Skeletal muscle satellite cell (primary cell): ENCODE measurements at regions not wholly inside any gene's neighbourhood (a gene's known extent, or its start where the extent isn't known, plus 50 kb on each side); places are given as distances from the start of the nearest gene placed in this dataset.

Experiments
- H3K27me3 ChIP-seq: 2 replicates; pipeline ENCODE4 v1.7.0; 2013; ENCODE audit warnings: low read length; ENCODE audit not compliant: control insufficient read depth, insufficient read depth
- H3K36me3 ChIP-seq: 2 replicates; pipeline ENCODE4 v1.7.0; 2013; ENCODE audit warnings: mild to moderate bottlenecking, control low read depth, low read length; ENCODE audit not compliant: insufficient read depth
- H3K4me1 ChIP-seq: 2 replicates; pipeline ENCODE4 v1.7.0; 2013; ENCODE audit warnings: low read length; ENCODE audit not compliant: control insufficient read depth, insufficient read depth
- H3K4me2 ChIP-seq: 2 replicates; pipeline ENCODE4 v1.7.0; 2013; ENCODE audit warnings: mild to moderate bottlenecking, low read length
- H3K4me3 ChIP-seq: 2 replicates; pipeline ENCODE4 v1.7.0; 2013; ENCODE audit warnings: low read length
- H3K9ac ChIP-seq: 2 replicates; pipeline ENCODE4 v1.7.0; 2013; ENCODE audit warnings: mild to moderate bottlenecking, low read depth, low read length, moderate library complexity
- H3K9me3 ChIP-seq: replicated peaks from 2 replicates; pipeline ENCODE4 v1.7.0; 2013; ENCODE audit warnings: mild to moderate bottlenecking, control low read depth, low read length

DNA sequence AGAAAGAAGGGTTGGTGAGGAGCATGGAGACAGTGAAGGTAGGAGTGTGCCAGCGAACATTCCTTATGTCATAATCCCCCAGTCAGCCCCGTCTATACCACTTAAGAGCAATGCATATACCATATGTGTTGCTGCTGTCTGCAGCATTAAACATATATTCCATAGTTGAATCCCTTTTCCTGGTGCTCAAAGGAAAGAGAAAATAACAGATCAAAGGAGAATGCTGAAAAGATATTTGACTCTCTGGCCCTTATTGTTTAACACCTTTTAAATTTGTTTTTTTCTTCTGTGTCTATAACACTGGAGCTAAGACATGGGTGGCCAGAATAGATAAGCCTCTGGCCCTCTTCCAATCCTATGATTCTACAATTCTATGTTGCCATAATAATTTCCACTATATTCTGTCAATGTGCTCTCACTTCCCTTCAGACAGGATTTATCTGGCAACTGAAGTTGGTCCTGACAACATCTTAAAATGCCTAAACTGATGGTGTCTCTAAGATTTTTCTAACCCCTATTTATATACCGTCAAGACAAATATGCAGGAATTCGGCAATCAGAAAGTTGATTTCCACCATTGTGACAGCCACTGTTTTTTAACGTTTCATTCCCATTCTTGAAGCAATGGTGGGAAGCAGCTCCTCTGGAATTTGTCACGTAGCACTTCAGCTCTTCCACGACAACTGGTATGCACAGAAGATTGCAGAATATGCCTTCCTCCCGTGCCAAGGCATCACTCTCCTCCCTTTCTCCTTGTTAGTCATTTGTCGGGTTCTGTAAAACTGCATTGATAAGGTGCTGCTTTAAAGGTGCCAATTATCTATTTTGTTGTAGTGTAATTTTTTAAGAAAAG is 204.7 kb downstream of the BCAT1 start:
- Histone ChIP-seq H3K36me3 (no peaks in the 10 kb centered on the region), H3K9me3 (no peaks in the 10 kb centered on the region), H3K4me1 (no peaks in the 10 kb centered on the region), H3K9ac (no peak overlapping the region), H3K27me3 (no peaks in the 10 kb centered on the region), H3K4me2 (no peak overlapping the region), H3K4me3 (no peak overlapping the region)

DNA sequence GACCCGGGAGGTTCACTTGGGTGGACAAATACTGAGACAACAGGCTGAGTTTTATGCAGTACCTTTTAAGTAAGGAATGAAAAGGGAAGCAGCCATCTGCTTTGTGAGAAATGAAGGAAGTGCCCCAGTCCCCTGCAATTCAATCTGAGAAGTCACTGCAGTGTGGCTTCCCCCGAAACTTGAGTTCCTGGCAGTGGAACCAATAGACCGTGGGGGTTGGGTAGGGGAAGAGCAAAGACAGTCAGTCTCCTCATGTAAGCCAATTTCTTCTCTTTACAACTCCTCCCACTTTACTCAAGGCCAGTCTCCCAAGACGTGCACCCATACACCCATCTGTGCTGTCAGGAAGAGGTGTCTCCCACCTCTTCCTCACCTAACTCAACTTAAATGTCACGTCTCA is 206.5 kb downstream of the BCAT1 start:
- no peaks in the 10 kb centered on the region for H3K9me3 ChIP-seq
- no peak overlapping the region for H3K9ac ChIP-seq
- no peak overlapping the region for H3K4me3 ChIP-seq
- H3K4me2 ChIP-seq, result no peak overlapping the region
- no peaks in the 10 kb centered on the region for H3K36me3 ChIP-seq
- H3K27me3 ChIP-seq, result no peaks in the 10 kb centered on the region
- H3K4me1 ChIP-seq, result no peaks in the 10 kb centered on the region

DNA sequence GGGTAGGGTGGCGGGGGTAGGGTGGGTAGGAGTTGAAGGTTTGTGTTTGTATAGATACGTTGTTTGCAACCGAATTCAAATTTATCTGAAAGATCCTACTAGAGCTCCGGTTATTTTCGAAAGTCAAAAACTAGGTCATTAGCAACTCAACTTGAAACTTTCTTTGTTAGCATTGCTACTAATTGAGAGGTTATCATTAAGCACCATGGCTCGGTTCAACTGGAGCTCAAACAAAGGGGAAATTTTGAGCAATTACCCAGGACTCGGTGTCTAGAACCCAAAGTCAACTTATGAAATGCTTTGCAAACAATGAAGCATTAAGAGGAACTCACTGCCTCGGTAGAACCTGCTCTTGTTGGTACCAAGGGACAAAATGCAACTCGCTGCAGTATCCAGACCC is 207.7 kb downstream of the BCAT1 start:
- Histone ChIP-seq H3K4me3 (no peak overlapping the region), H3K36me3 (no peaks in the 10 kb centered on the region), H3K27me3 (no peaks in the 10 kb centered on the region), H3K9ac (no peak overlapping the region), H3K4me2 (no peak overlapping the region), H3K9me3 (no peaks in the 10 kb centered on the region), H3K4me1 (no peaks in the 10 kb centered on the region)

DNA sequence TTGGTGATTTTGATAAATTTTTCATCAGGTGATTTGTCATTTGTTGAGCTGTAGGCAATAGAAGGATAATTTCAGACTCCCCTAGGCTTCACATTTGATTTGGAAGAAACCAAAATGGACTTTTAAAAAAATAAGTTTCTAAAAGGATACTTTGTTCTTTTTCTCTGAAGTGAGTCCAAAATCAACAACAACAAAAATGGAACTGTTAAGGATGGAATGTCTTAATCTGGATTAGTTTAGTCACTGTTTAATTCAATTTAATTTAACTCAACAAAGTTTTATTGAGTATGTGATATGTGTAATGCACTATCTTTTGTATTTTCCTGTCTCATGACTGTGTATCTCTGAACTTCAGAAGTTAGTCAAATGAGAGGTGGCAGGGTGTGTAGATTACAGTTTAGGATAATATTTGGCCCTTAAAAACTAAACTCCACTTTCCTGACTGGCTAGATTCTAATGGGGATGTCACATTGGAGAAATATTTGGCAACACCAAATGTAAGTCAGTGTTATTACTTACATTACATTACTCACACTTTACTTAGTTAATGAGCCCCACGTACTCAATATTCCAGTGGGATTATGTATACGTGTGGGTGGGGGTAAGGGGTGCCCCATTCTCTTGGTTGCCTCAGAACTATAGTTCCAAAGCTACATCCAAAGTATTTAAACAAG is 209.7 kb downstream of the BCAT1 start:
- H3K4me2 ChIP-seq, result no peak overlapping the region
- no peaks in the 10 kb centered on the region for H3K27me3 ChIP-seq
- no peak overlapping the region for H3K4me3 ChIP-seq
- H3K9ac ChIP-seq, result no peak overlapping the region
- H3K36me3 ChIP-seq, result no peaks in the 10 kb centered on the region
- H3K9me3 ChIP-seq, result no peaks in the 10 kb centered on the region
- no peaks in the 10 kb centered on the region for H3K4me1 ChIP-seq

DNA sequence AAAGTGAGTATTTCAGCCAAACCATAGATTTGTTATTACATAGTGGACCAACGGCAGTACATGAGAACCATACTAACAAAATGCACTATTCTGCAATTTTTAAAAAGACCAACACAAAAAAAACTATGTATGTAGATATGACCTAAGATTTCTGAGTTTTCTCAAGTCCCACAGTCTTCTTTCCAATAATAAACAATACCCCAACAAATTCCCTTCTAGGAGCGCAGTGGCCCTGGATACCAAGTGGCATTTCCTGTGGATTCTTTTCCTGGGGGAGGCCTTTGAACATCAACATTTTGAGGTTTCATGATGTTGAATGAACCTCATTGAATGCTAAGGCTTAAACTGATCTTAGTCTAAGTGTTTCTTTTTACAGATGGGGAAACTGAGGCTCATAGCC is 210.5 kb downstream of the BCAT1 start:
- Histone ChIP-seq H3K9ac (no peak overlapping the region), H3K4me3 (no peak overlapping the region), H3K4me1 (no peaks in the 10 kb centered on the region), H3K4me2 (no peak overlapping the region), H3K27me3 (no peaks in the 10 kb centered on the region), H3K36me3 (no peaks in the 10 kb centered on the region), H3K9me3 (no peaks in the 10 kb centered on the region)

DNA sequence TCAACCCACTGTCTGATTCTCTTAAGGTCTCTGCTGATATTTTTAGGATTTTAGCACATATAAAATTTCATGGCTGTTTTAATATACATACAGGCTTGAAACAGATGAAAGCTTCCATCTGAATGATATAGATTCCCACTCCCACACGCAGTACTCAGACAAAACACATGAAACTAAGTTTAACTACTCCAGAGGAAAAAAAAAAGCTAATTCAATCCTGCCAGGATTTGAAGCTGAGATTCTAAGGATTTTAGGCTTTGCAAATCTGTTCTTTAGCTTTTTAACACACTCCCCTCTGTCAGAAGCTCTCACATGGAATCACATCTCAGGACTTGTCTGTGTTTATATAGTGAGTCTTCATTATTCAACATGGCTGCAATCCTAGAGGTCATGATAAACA is 217.3 kb downstream of the BCAT1 start:
- Histone ChIP-seq H3K27me3 (no peaks in the 10 kb centered on the region), H3K4me3 (no peak overlapping the region), H3K9ac (no peak overlapping the region)

DNA sequence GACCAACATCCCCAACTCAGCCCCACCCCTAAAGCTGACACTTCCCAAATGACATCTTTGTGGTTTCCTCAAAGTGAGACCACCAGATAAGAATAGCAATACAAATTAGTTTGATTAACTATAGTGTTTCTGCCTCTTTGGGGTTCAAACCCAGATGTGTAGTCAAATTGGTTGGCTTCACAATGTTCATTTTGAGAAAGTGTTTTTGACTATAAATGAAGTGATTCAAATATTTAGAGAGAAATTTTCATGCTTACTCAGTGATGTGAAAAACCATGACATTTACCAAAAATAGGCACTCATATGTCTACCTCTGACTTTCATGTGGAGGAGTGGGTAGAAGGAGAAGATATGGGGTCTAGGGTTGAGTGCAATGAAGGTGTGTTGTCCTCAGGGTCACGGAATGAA is 218.4 kb downstream of the BCAT1 start:
- Histone ChIP-seq H3K4me2 (no peak overlapping the region), H3K4me1 (peaks cover 6% of the 10 kb centered on the region), H3K9ac (no peak overlapping the region), H3K4me3 (no peak overlapping the region), H3K36me3 (no peaks in the 10 kb centered on the region), H3K27me3 (no peaks in the 10 kb centered on the region), H3K9me3 (no peaks in the 10 kb centered on the region)

More for the DNA sequence above, 217.3 kb downstream of the BCAT1 start:
- no peaks in the 10 kb centered on the region for H3K36me3 ChIP-seq
- no peak overlapping the region for H3K4me2 ChIP-seq
- H3K4me1 ChIP-seq, result peaks cover 6% of the 10 kb centered on the region
- H3K9me3 ChIP-seq, result no peaks in the 10 kb centered on the region

DNA sequence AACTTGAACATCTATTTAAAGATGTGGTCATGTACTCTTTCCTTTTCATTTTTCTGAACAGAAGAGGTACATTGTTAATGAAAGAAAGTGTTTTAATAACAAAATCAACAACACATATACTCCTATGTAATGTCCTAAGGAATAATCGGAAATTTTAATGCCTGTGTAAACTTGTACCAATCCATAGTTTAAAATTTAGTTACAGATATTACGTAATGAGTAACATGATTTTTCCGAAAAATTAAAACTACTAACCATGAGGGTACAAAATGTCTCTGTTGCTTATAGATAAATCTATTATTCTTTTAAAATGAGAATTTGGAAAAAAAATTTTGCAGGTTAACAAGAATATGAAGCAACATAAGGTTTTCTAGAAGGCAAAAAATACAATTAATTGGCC is 220.1 kb downstream of the BCAT1 start:
- no peaks in the 10 kb centered on the region for H3K27me3 ChIP-seq
- H3K4me2 ChIP-seq, result no peak overlapping the region
- no peaks in the 10 kb centered on the region for H3K36me3 ChIP-seq
- peaks cover 6% of the 10 kb centered on the region for H3K4me1 ChIP-seq
- H3K9ac ChIP-seq, result no peak overlapping the region
- H3K4me3 ChIP-seq, result no peak overlapping the region
- no peaks in the 10 kb centered on the region for H3K9me3 ChIP-seq

DNA sequence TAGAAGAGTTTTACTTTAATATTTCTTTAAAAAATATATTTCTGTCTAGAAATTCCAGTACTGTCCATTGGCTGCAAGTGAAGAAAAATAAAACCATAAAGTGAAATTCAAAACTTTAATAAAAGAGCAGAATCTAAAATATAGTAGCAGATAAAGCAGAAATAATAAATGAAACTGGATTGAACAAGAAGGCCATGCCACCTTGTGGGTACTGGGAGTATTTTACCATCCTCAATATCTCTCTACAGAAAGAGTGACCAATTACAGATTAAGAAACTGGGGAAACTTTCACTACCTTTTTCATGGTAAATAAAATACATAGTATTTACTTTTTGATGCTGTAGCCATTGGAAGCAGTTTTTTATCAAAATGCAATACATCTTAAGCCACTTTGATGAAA is 220.5 kb downstream of the BCAT1 start:
- Histone ChIP-seq H3K4me3 (no peak overlapping the region), H3K4me1 (peaks cover 6% of the 10 kb centered on the region), H3K4me2 (no peak overlapping the region), H3K9me3 (no peaks in the 10 kb centered on the region), H3K27me3 (no peaks in the 10 kb centered on the region), H3K36me3 (no peaks in the 10 kb centered on the region), H3K9ac (no peak overlapping the region)

DNA sequence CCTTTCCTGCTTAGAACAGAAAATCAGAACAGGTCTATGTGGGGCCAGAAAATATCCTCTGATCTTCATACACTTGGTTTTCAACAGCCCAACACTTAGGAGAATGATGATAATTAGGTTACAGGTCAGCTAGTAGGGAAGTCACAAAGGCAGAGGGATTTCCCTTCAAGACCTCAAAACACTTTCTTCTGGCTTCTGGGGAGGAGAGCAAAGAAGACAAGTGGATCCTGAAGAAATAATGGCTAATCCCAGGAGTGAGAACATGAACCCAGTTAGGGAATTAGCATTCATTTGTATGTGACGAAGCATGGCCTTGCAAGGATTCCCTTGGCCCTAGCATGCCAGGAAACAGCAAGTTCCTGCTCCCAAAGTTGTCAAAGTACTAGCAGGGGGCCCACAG is 223.3 kb downstream of the BCAT1 start:
- Histone ChIP-seq H3K9ac (no peak overlapping the region), H3K36me3 (no peaks in the 10 kb centered on the region), H3K4me3 (no peak overlapping the region), H3K4me1 (no peaks in the 10 kb centered on the region), H3K4me2 (no peak overlapping the region), H3K9me3 (no peaks in the 10 kb centered on the region), H3K27me3 (no peaks in the 10 kb centered on the region)

DNA sequence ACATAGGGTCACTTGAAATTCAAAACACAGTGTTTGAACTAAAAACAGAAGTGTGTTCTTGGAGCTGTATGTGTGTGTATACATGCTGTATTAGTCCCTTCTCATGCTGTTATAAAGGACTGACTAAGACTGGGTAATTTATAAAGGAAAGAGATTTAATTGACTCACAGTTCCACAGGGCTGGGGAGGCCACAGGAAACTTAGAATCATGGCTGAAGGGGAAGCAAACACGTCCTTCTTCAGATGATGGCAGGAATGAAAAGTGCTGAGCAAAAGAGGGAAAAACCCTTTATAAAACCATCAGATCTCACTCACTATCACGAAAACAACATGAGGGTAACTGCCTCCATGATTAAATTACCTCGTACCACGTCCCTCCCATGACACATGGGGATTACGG is 224.1 kb downstream of the BCAT1 start:
- no peak overlapping the region for H3K9ac ChIP-seq
- no peaks in the 10 kb centered on the region for H3K9me3 ChIP-seq
- H3K4me3 ChIP-seq, result no peak overlapping the region
- H3K36me3 ChIP-seq, result no peaks in the 10 kb centered on the region
- H3K27me3 ChIP-seq, result no peaks in the 10 kb centered on the region
- H3K4me2 ChIP-seq, result no peak overlapping the region
- H3K4me1 ChIP-seq, result peaks cover 2% of the 10 kb centered on the region

DNA sequence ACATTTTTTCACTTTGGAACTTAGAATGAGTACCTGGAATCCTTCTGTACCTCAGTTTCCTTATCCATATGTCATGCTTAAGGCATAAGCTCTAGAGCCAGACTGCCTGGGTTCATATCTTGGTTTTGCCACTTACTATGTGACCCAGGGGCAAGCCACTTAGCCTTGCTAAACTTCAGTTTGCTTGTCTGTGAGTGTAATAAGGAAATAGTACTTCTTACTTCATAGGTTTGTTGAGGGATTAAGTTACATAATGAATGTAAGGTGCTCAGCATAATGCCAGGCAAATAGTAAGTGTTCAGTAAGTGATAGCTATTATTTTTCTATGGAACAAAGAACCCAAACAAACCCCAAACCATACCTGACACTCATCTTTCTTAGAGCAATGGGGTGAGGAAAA is 225.1 kb downstream of the BCAT1 start:
- H3K4me1 ChIP-seq, result peaks cover 12% of the 10 kb centered on the region
- H3K9ac ChIP-seq, result no peak overlapping the region
- no peaks in the 10 kb centered on the region for H3K27me3 ChIP-seq
- no peaks in the 10 kb centered on the region for H3K9me3 ChIP-seq
- no peak overlapping the region for H3K4me2 ChIP-seq
- no peaks in the 10 kb centered on the region for H3K36me3 ChIP-seq
- no peak overlapping the region for H3K4me3 ChIP-seq
